Kidney (tissue), 13 donors: ENCODE measurements at regions not wholly inside any gene's neighbourhood (a gene's known extent, or its start where the extent isn't known, plus 50 kb on each side); places are given as distances from the start of the nearest gene placed in this dataset.

Source experiments
- DNase-seq, 5 donors: peaks; one replicate each; pipeline ENCODE4 v3.0.0-alpha.2; 2013 to 2020
- FAIRE-seq: peaks from 2 replicates; lab custom pipeline; 2012; peaks lifted over from hg19 to GRCh38; lab: Jason Lieb, UNC
- H3K27ac ChIP-seq, 2 donors: one replicate each; pipeline ENCODE4 v1.7.0; 2013; ENCODE audit warnings: low read depth in 2 of 2, low read length in 2 of 2, inconsistent platforms in 1 of 2
- H3K27me3 ChIP-seq: one replicate; pipeline ENCODE4 v1.7.1; 2013; ENCODE audit warnings: low read length, inconsistent platforms; ENCODE audit not compliant: control insufficient read depth, insufficient read depth
- H3K36me3 ChIP-seq, 3 donors: one replicate each; pipeline versions ENCODE4 v1.7.0 to v1.7.1; 2013; ENCODE audit warnings: low read length in 3 of 3, control low read depth in 1 of 3, inconsistent platforms in 1 of 3; ENCODE audit not compliant: insufficient read depth in 3 of 3, control insufficient read depth in 2 of 3
- H3K4me1 ChIP-seq, 3 donors: one replicate each; pipeline versions ENCODE4 v1.7.0 to v1.7.1; 2013; ENCODE audit warnings: low read length in 3 of 3, inconsistent platforms in 1 of 3, low read depth in 1 of 3; ENCODE audit not compliant: control insufficient read depth in 2 of 3, insufficient read depth in 2 of 3
- H3K4me3 ChIP-seq, 3 donors: one replicate each; pipeline versions ENCODE4 v1.7.0 to v1.8.1; 2013; ENCODE audit warnings: low read length in 3 of 3, control low read depth in 1 of 3, inconsistent platforms in 1 of 3
- H3K9ac ChIP-seq, 3 donors: one replicate each; pipeline versions ENCODE4 v1.7.0 to v1.7.1; 2013; ENCODE audit warnings: low read length in 3 of 3, control low read depth in 1 of 3, inconsistent platforms in 1 of 3
- H3K9me3 ChIP-seq, 3 donors: one replicate each; pipeline versions ENCODE4 v1.7.0 to v1.7.1; 2013; ENCODE audit warnings: low read length in 3 of 3, control low read depth in 1 of 3, inconsistent platforms in 1 of 3; ENCODE audit not compliant: control insufficient read depth in 2 of 3, insufficient read depth in 1 of 3
- CTCF ChIP-seq: IDR thresholded peaks from 3 replicates; pipeline ENCODE4 v1.5.1; 2012; ENCODE audit warnings: mild to moderate bottlenecking, moderate library complexity, borderline replicate concordance; ENCODE audit not compliant: insufficient read depth; ENCODE audit errors: extremely low read depth
- intact Hi-C: fragments of 100-400 bp; cut with DNase I; formaldehyde crosslinking; loops from one replicate; pipeline ENCODE4 v1.11.1; 2022
- donor health status: control.
- donor health status: control.
- donor health status: control.
- donor health status: control.
- donor health status: control.
- donor health status: DM: yes; HTN: yes; CAD: no.
- donor health status: Normal renal cell carcinoma (clear cell type).

DNA sequence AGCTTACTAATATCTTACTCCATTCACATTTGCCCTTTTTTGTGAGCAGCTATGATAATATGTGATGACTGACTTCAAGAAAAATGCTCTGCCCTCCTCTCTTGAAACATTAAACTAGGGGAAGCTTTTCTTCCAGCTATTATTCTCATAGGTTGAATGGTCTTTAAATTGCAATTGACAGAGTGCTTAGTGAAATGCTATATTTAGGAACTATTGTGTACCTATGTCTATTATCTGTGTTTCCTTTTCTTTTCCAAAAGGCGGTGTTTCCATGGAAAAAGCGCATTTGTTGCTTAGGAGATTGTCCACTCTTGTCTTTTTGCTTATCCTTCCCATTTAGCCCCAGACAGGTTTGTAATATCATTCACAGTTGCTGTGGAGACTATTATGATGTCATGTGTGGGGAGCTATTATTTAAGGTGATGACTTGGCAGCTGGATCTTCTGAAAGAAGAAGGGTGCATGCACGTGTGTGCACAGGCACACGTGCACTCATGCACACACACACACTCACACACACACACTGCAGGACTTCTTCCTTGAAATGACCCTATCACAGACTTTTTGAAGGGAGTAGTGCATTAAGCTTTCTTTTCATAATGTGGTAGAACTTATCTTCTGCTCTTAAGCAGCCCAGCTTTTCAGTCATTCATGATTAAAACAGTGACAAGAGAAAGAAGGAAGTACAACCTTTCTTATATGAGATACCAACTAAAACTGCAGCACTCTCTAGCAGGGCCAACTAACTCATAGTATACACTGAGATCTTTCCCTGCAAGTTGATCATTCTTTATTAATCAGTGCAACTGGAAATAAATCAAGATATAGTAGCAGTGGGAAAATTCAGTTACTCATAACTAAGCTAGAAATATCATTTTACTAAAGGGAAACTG, 340.8 kb upstream of the MTNR1B start:
- DNase-seq (no peak), FAIRE-seq (no peak)
- no peaks in the 10 kb centered on the region for H3K9me3 ChIP-seq
- no peaks in the 10 kb centered on the region for H3K36me3 ChIP-seq
- intact Hi-C loops = no loop called here
- H3K4me3 ChIP-seq = no peak overlapping the region
- no peak overlapping the region for H3K9ac ChIP-seq
- TF ChIP-seq CTCF = no peak
- H3K27ac ChIP-seq = no peak overlapping the region
- no peaks in the 10 kb centered on the region for H3K27me3 ChIP-seq
- H3K4me1 ChIP-seq = no peaks in the 10 kb centered on the region

GRCh38 chr11:92632495-92632894, 337.0 kb upstream of the MTNR1B start:
- intact Hi-C loops = no loop called here
- TF ChIP-seq CTCF = no peak
- H3K27me3 ChIP-seq = no peaks in the 10 kb centered on the region
- H3K36me3 ChIP-seq = no peaks in the 10 kb centered on the region
- H3K4me1 ChIP-seq = no peaks in the 10 kb centered on the region
- H3K27ac ChIP-seq = no peak overlapping the region
- H3K4me3 ChIP-seq = no peak overlapping the region
- peak in 2 of 5 donors; percentile 19 to 37 for DNase-seq
- no peak overlapping the region for H3K9ac ChIP-seq
- no peaks in the 10 kb centered on the region for H3K9me3 ChIP-seq
- no peak for FAIRE-seq

- Histone ChIP-seq H3K36me3 (no peaks in the 10 kb centered on the region), H3K9me3 (no peaks in the 10 kb centered on the region), H3K4me1 (no peaks in the 10 kb centered on the region), H3K4me3 (no peak overlapping the region), H3K27ac (no peak overlapping the region), H3K27me3 (no peaks in the 10 kb centered on the region), H3K9ac (no peak overlapping the region)
- DNase-seq (no peak), FAIRE-seq (no peak)
- no peak for TF ChIP-seq CTCF
- intact Hi-C loops = no loop called here
Measured at GRCh38 chr11:92633820-92634219, 335.6 kb upstream of the MTNR1B start.
